HG03039 (cell line): ENCODE measurements at regions not wholly inside any gene's neighbourhood (a gene's known extent, or its start where the extent isn't known, plus 50 kb on each side); places are given as distances from the start of the nearest gene placed in this dataset.
"Not testable (repeated sequence)": the region's sequence is repeated elsewhere in the genome, so short reads cannot be mapped to it uniquely, and the experiment has no call there.

Experiments used
- ATAC-seq: cut with Tn5 transposase; IDR thresholded peaks from one replicate; pipeline ENCODE4 v1.9.1; 2021; ENCODE audit warnings: mild to moderate bottlenecking, moderate library complexity; ENCODE audit not compliant: unreplicated experiment

DNA sequence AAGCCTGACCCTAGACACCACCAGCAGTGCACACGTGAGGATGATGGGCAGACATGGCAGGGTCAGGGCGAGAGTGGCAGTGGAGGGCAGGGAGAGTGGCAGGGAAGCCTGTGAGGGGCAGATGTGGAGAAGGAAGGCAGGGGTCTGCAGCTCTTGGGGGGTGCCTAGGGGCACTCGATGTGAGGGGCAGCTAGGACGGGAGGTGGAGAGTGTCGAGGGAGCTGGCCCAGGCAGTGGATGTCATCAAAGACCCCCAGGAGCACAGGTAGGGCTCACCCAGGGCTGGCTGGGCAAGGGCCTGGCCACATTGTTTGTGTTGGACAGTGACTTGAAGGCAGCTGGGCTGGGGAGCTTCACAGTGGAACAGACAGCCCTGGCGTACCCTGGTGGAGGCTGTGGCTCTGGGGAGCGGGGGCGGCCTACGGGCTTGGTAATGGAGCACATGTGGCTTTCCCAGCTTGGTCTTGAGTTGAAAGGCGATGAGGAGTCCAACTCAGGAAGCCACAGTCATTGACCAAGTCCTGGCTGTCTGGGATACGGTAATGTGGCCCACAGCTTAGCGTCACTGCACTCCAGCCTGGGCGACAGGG lies 87.1 kb downstream of the RTP5 start:
- no peak for ATAC-seq

DNA sequence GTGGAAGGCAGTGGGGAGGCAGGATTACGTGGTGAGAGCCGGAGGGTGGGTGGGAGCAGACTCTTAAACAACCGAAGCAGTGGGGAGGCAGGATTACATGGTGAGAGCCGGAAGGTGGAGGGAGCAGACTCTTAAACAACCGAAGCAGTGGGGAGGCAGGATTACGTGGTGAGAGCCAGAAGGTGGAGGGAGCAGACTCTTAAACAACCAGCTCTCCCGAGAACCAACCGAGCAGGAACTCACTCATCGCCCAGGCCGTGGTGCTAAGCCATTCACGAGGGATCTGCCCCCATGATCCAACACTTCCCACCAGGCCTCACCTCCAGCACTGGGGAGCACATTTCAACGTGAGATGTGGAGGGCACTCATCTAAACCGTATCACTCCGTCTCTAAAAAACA lies 87.7 kb downstream of the RTP5 start:
- ATAC-seq = no peak

DNA sequence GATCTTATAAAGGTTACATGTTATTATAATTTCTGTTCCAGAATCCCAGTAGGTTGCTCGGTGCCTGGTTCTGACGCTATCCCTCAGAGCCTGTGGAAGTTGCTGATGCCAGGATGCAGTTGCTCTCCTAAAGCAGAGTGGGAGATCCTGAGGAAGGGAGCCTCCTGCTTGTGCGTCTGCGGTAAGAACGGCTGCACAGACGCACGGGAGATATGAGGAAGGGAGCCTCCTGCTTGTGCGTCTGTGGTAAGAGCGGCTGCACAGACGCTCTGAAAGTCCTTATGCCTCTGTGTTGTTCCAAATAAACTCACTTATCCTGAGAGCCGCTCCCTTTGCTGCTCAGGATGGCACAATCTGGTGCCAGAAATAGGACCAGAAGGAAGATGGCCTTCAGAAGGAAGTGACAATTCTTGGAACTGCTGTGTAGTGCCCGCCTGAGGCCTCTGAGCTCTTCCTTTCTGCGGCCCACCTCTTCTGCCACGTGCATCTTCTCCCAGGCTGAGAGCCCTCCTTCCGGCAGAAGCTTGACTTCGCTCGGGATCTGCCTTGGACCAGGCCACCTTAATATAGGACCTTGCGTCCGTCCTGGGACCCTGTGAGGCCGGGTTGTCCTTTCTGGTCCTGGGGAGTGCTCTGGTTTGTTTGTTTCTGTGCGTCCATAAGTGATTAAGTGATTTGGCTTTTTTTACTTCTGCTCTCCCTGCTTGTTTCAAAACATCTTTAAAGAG lies 89.5 kb downstream of the RTP5 start:
- no peak for ATAC-seq

DNA sequence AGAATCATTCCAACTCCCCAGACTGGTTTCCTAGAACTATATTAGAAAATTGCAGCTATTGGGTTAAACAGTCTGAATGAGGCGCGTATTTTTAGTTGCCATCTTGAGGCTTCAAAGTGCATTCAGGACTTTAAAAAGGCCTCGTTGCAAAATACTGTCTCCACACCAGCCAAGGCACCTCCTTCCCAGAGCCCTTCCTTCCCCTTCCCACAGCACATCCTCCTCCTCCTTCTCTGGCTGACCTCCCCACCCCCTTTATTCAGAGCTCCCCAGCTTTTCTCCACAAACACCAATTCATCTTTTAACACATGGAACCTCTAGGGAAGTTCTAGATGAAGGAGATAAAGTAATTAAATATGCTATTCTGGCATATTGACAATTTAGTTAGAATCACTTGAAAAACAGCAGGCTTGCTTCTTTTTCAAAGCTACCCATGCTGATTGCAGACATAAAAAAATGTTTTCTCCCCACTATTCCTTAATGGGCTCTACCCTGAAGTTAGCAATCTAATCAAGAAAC lies 90.3 kb downstream of the RTP5 start:
- no peak for ATAC-seq

DNA sequence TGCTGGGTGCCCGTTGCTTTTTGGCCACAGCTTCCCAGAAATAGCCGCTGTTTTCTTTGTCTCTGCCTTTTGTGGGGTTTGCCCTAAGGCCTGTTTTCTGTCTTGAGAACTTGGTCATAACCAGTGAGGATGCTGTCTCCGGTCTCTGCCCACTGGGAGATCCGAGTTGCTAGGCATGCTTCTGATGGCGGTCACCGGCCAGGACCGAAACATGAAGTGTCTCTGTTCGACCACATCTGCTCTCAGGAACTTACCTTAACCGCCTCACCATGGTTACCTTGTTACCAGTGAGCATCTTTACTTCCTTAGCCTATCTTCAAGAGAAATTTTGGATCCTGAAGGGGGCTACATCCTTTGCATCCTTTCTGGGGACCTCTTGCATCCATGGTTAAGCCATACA lies 91.9 kb downstream of the RTP5 start:
- no peak for ATAC-seq

DNA sequence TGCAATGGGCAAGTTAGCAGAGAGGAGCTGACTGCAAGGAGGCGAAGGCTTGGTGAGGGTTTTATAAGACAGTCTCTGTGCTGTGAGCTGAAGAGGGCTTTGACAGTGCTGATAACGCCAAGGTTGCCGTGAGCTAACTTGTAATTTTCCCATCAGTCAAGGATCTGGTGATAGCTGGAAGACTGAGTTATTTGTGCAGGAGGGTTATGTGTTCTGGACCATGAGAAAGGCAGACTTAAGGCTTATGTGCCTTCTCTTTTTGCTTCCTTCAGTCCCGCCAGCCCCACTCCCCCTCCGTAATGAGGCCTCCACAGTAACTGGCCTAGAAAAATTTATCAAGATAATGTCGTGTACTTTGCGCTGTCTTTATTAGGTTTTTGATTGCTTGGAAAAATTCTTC lies 94.6 kb downstream of the RTP5 start:
- ATAC-seq = no peak

DNA sequence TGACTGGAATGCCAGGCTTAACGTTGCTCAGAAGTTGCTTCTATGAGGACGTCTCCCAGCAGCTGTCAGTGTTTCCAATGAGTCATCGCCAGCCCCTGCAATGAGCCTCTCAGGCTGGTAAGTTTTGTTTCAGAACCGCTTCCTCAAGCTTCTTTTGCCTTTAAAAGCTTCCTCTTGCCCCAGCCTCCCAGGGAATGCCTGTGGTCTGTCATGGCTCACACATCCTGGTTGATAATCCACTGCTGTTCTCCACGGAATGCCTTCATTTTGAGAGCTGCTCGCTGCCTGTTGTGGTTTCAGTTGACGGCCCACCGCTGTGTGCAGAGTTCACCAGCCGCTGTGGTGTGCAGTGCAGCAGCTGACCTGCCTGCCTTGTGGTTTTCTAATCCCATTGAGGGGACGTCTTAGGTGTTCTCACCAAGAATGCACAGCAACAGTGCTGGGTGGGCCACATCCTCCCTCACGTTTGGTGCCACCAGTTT lies 96.4 kb downstream of the RTP5 start:
- ATAC-seq = no peak

DNA sequence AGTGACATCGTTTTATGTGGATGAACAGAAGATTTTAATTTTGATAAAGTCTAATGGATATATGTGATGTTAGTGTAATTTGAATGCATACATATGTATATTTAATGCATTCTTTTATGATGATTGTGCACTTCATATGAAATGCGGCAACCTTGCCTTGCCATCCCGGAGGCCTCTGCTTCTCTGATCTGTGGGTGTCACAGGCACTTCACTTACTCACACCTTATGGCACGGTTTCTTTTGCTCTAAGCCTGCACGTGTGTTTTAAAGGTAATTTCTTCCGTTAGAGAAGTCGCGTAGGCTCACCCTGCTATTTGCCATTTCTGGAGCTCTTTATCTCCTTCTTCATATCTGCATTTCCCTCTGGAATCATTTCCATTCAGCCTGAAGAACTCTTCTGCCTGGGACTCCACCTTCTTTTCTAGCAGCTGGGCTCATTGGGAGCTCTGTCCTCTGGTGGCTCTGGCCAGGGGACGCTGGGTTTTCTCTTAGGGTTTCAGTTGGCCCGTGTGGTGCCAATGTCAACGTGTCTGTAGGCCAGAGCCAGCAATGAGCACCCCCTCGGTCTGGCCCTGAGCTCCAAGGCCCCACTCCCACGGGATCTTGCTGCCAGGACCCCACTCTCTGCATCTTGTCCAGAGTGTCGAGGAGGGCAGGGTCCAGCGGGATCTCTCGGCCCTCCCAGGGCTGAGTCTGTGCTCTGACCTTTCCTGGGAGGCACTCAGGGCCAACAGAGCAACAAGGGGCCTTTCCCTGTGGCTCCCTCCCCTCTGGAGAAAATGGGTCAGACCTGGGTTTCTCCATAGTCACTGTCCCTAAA lies 97.3 kb downstream of the RTP5 start:
- no peak for ATAC-seq

DNA sequence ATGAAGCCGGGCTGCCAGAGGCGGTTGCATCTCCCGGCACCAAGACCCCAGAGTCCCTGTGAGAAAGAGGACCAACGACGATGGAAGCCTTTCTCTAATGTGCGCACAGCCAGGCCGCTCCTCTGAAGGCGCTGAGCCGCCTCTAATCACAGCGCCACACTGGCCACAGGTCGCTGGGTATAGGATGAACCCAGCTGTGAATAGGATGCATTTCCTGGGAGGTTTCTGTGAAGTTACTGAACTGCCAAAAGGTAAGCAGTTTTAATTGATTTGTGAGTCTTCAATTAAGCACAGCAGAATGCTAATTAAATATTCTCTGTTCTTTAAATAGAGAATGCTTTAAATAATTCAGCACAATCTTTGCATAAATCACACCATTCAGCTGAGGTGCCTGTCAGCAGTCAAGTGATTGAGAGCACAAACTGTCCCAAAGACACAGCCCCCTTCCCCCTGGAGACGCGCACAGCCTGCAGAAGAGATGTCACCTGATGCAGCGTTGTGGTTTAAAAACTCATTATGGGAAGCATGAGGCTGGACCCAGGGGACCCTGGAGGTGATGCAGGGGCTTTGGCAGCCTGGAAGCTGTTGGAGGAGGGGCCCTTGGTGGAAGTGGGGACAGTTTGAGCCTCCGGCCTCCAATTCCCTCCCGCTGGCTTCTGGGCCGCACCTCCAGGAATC lies 98.1 kb downstream of the RTP5 start:
- ATAC-seq = no peak

DNA sequence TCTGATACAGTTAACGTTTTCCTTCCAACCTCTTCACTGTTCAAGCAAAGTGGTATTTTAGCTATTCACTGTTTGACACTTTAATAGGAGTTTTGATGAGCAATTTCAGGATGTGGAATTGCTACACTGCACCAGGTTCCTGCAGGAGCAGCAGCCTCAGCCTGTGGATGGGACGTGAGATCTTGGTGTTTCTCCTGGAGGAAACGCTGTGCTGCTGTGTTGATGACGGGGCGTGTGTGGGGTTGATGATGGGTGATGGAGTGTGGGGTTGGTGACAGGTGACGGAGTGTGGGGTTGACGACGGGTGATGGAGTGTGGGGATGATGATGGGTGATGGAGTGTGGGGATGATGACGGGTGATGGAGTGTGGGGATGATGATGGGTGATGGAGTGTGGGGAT lies 98.9 kb downstream of the RTP5 start:
- no peak for ATAC-seq

DNA sequence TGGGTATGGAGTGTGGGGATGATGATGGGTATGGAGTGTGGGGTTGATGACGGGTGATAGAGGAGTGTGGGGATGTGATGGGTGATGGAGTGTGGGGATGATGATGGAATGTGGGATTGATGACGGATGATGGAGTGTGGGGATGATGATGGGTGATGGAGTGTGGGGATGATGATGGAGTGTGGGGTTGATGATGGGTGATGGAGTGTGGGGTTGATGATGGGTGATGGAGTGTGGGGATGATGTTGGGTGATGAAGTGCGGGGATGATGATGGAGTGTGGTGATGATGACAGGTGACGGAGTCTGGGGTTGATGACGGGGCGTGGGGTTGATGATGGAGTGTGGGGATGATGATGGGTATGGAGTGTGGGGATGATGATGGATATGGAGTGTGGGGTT lies 99.7 kb downstream of the RTP5 start:
- not testable (repeated sequence) for ATAC-seq

DNA sequence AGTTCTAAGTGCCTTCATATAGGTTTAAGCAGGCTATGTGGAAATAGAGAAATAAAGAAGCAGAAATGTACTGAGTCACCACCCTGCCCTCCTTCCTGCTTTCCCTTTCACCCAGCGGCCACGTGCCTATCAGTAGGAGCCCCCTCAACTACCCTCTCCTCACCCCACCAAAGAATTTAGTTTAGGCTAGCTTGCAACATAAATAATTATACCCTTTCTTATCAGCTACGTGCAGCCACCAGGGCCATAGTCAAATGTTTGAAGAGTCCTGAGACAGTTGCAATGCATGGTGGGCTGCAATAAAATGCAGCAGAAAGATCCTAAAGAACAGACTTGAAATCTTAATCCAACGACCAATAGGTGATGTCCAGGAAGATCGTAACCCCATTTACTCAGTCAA lies 101.2 kb downstream of the RTP5 start:
- no peak for ATAC-seq

DNA sequence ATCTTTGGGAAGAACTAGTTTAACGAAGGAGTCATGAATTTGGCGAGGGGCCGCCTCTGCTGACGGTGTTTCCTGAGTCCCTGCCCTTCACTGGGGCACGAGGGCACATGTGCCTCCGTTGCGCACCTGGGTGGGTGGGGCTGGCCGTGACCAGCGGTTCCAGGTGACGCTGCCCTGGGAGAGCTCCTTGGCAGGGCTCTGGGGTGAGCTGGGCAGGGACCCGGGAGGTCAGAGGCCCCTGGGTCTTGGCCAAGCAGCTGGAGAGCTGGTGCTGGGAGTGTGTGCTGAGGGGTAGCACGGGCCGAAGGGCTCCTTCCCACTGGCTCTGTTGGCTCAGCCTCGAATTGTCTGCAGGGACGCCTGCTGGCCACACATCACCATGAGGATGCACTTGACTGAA lies 104.6 kb downstream of the RTP5 start:
- ATAC-seq = no peak

DNA sequence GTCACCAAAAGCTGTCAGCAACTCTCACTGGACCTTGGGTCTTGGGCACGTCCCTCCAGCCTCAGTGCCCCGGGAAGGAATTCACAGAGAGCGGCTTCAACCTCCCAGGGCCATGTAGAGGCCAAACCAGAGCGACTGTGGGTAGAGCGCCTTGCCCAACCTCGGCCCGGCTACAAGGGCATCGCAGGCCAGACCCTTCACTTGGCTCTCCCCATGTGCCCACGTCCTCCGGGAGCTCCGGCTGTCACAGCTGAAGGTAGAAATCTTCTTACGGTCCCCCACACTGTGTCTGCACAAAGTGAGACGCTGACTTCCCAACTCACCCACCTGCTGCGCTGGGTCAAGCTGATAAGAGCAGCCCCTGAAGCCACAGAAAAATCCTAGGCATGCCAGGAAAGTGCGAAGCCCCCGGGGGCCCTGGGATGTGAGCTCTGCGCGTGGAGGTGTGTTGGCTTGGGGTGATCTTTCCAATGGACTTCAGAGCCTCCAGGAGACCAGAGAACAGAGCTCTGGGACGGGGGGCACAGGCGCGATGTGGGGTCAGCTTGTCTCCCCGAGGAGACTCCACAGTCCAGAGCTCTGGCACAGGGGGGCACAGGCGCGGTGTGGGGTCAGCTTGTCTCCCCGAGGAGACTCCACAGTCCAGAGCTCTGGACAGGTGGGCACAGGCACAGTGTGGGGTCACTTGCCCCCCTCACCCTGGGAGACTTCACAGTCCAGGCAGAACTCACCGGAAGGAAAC lies 105.5 kb downstream of the RTP5 start:
- ATAC-seq = no peak

DNA sequence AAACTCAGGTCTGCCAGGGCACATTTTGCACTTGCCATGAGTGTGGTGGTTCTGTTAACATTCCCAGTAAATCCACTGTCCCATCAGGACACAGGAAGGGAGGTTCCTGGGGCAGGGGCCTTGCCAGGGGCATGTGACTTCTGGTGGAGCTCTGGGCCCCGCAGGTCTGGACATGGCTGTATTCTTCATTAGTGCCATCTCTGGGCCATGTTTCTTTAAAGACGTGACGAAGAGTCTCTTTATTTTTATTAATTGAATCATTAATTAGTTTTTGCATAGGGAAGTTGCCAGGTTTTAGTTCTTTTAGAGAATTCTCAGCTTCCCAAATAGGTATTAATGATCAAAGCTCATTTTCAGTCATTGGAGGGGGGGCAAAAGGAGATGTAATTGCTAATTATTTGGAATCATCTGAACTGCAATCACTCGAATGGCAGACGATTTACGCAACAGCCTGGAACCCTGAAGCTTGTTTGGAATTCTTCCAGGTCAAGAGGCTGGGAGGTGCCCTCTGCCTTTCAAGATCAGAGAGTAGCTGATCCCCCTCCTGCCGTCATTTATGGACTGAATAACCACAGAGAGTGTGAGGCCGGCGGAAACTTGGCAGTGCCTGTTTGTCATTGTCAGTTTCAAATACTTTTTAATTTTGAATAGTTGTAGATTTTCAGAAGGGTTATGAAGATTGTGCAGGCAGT lies 106.2 kb downstream of the RTP5 start:
- no peak for ATAC-seq

DNA sequence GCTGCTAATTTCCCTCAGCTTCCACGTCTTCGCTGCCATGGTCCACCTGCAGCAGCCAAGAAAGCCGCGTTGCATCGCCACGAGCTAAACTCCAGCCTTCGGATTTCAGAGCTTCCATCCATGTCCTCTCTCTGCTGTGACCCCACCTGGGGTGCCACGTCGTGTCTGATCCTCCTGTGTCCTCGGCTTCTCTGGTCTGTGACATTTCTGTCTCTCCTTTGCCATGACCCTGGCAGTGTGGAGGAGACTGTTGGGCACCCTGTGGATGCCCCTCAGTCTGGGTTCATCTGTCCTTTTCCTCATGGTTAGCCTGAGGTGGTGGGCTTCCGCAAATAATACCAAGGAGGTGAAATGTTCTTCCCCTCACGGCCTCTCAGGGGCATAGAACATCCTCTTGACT lies 106.8 kb downstream of the RTP5 start:
- ATAC-seq = no peak

DNA sequence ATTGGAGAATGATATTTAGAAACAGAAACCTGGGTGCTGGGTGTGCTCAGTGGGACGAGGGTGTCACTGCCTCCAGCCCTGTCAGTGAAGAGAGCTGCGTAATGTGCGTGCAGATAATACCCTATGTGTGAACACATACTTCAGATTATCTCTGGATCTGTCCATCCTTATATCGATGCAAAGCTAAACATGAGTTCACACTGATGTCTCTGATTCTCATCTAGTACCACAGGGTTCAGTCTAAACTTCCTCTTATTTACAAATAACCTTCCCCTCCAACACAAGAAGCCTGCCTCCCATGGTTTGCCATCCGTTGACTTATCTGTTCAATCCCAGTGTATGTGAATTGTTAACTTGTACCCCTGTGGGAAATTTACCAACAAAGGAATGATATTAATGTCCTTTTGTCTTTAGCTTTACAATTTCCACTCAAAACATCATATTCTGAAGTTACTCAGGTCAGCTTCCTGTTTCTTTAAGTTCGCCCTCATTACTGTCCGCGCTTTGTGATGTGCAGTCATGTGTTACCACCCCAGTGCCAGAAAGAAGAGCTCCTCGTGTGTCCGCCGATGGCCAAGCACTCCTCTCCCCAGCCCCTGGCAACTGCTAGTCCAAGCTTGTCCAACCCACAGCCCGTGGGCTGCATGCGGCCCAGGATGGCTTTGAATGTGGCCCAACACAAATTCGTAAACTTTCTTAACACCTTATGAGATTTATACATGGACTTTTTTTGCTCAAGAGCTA lies 108.2 kb downstream of the RTP5 start:
- no peak for ATAC-seq

DNA sequence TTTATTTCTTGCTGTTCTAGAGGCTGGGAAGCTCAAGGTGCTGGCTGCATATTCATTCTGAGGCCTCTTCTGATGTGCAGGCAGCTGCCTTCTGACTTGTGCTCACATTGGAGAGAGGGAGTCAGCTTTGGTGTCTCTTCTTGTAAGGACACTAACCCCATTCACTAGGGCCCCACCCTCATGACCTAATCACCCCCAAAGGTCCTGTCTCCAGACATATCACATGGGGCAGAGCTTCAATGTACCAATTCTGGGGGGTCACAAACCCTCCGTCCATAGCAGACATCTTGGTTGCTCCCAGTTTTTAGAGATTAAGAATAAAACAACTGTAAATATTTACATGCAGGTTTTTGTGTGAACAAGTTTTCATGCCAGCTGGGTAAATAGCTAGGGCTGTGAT lies 109.1 kb downstream of the RTP5 start:
- no peak for ATAC-seq

DNA sequence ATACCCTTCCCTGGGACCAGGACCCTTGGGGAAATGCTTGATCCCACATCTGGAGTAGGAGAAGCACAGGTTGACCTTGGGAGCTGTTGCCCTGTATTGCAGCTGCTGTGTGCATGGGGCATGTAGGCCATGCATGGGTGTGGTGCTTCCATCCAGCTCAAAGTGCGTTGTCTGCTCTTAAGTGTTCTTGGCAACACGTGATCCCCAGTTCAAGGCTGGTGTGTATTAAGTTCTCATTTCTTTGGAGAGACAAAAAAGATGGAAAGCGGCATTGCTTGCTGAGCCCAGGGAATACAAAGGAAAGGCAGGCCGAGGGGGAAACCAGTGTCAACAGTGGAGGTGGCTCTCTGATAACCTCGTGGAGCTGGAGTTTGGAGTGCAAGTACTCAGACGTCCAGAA lies 110.7 kb downstream of the RTP5 start:
- no peak for ATAC-seq
